ENCODE measurements at regions not wholly inside any gene's neighbourhood (a gene's known extent, or its start where the extent isn't known, plus 50 kb on each side); places are given as distances from the start of the nearest gene placed in this dataset.

GRCh38 chr3:115486880-115487279 lies 136.4 kb upstream of the GAP43 start:
- Histone ChIP-seq H3K4me3 (no peak overlapping the region), H3K9me3 (no peaks in the 10 kb centered on the region), H3K27ac (no peak overlapping the region), H3K4me1 (no peaks in the 10 kb centered on the region), H3K27me3 (no peaks in the 10 kb centered on the region), H3K36me3 (no peaks in the 10 kb centered on the region)
- in situ Hi-C loops (cut with MboI; ENCODE audit: low pct_ligation_motif_present in 1 of 4, low pct_unique_long_range_greater_than_20kb in 1 of 4, low sequenced_read_pairs in 3 of 4): no loop called here
- TF ChIP-seq CTCF (IDR thresholded peaks at IDR 0.05): no peak
- 50 to 57% methylated on average over 2 of the region's 2 CpGs for WGBS, 2 donors (ENCODE audit: low coverage in 1 of 2)
- no peak for DNase-seq
- intact Hi-C loops (cut with DNase I; ENCODE audit: low total_unique reads): no loop called here

- 40 to 71% methylated on average over 1 of the region's 1 CpG for WGBS, 2 donors (ENCODE audit: low coverage in 1 of 2)
- Histone ChIP-seq H3K27me3 (no peaks in the 10 kb centered on the region), H3K9me3 (no peaks in the 10 kb centered on the region), H3K36me3 (no peaks in the 10 kb centered on the region), H3K27ac (no peak overlapping the region), H3K4me1 (no peaks in the 10 kb centered on the region), H3K4me3 (no peak overlapping the region)
- TF ChIP-seq CTCF (IDR thresholded peaks at IDR 0.05): no peak
- no peak for TF ChIP-seq EP300 (IDR thresholded peaks at IDR 0.05; ENCODE audit: low read depth)
- no peak for TF ChIP-seq POLR2AphosphoS5 (IDR thresholded peaks at IDR 0.05)
- no peak for TF ChIP-seq POLR2A (IDR thresholded peaks at IDR 0.05)
- in situ Hi-C loops (cut with MboI; ENCODE audit: low pct_ligation_motif_present in 1 of 4, low pct_unique_long_range_greater_than_20kb in 1 of 4, low sequenced_read_pairs in 3 of 4) (no loop called here), intact Hi-C loops (cut with DNase I; ENCODE audit: low total_unique reads) (no loop called here)
- DNase-seq: no peak
These were observed 135.3 kb upstream of the GAP43 start for GRCh38 chr3:115487968-115488367.

- H3K27ac ChIP-seq: no peak overlapping the region
- no peaks in the 10 kb centered on the region for H3K27me3 ChIP-seq
- no peaks in the 10 kb centered on the region for H3K36me3 ChIP-seq
- intact Hi-C loops (cut with DNase I; ENCODE audit: low total_unique reads) (no loop called here), in situ Hi-C loops (cut with MboI; ENCODE audit: low pct_ligation_motif_present in 1 of 4, low pct_unique_long_range_greater_than_20kb in 1 of 4, low sequenced_read_pairs in 3 of 4) (no loop called here)
- no peak for DNase-seq
- TF ChIP-seq POLR2A (IDR thresholded peaks at IDR 0.05): no peak
- no peak for TF ChIP-seq EP300 (IDR thresholded peaks at IDR 0.05; ENCODE audit: low read depth)
- TF ChIP-seq CTCF (IDR thresholded peaks at IDR 0.05): no peak
- TF ChIP-seq POLR2AphosphoS5 (IDR thresholded peaks at IDR 0.05): no peak
- H3K9me3 ChIP-seq: no peaks in the 10 kb centered on the region
- no peaks in the 10 kb centered on the region for H3K4me1 ChIP-seq
- no peak overlapping the region for H3K4me3 ChIP-seq
These were observed 134.9 kb upstream of the GAP43 start for GRCh38 chr3:115488409-115488808.

- Histone ChIP-seq H3K27ac (no peak overlapping the region), H3K9me3 (no peaks in the 10 kb centered on the region), H3K4me1 (no peaks in the 10 kb centered on the region), H3K4me3 (no peak overlapping the region), H3K36me3 (no peaks in the 10 kb centered on the region), H3K27me3 (no peaks in the 10 kb centered on the region)
- in situ Hi-C loops (cut with MboI; ENCODE audit: low pct_ligation_motif_present in 1 of 4, low pct_unique_long_range_greater_than_20kb in 1 of 4, low sequenced_read_pairs in 3 of 4): no loop called here
- TF ChIP-seq POLR2AphosphoS5 (IDR thresholded peaks at IDR 0.05) (no peak), POLR2A (IDR thresholded peaks at IDR 0.05) (no peak), CTCF (IDR thresholded peaks at IDR 0.05) (no peak), EP300 (IDR thresholded peaks at IDR 0.05; ENCODE audit: low read depth) (no peak)
- WGBS, 2 donors (ENCODE audit: low coverage in 1 of 2): 36 to 55% methylated on average over 2 of the region's 2 CpGs
- DNase-seq: no peak
- intact Hi-C loops (cut with DNase I; ENCODE audit: low total_unique reads): no loop called here
These were observed 128.5 kb upstream of the GAP43 start for GRCh38 chr3:115494826-115495225.
